HG03103 (cell line): ENCODE measurements at regions not wholly inside any gene's neighbourhood (a gene's known extent, or its start where the extent isn't known, plus 50 kb on each side); places are given as distances from the start of the nearest gene placed in this dataset.
"Not testable (repeated sequence)": the region's sequence is repeated elsewhere in the genome, so short reads cannot be mapped to it uniquely, and the experiment has no call there.

Experiments
- ATAC-seq: cut with Tn5 transposase; IDR thresholded peaks from one replicate; pipeline ENCODE4 v1.9.1; 2021; ENCODE audit warnings: low read depth; ENCODE audit not compliant: unreplicated experiment

- no peak for ATAC-seq
Observed at GRCh38 chr3:11713171-11713570, 69.5 kb upstream of the VGLL4 start.

GRCh38 chr3:11712646-11713045 is 68.9 kb upstream of the VGLL4 start:
- ATAC-seq = no peak

GRCh38 chr3:11711876-11712275 is 68.2 kb upstream of the VGLL4 start:
- no peak for ATAC-seq

DNA sequence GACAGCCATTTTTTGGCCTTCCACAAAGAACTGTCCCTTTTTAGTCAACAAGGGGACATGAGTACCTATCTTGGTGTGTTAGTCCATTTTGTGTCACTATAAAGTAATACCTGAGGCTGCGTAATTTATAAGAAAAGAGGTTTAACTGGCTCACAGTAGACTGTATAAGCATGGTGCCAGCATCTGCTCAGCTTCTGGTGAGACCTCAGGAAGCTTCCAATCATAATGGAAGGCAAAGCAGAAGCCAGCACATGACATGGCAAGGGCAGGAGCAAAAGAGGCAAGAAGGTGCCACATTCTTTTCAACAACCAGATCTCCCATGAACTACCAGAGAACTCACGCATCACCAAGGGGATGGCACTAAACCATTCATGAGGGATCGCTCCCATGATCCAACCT is 66.1 kb upstream of the VGLL4 start:
- ATAC-seq = no peak

DNA sequence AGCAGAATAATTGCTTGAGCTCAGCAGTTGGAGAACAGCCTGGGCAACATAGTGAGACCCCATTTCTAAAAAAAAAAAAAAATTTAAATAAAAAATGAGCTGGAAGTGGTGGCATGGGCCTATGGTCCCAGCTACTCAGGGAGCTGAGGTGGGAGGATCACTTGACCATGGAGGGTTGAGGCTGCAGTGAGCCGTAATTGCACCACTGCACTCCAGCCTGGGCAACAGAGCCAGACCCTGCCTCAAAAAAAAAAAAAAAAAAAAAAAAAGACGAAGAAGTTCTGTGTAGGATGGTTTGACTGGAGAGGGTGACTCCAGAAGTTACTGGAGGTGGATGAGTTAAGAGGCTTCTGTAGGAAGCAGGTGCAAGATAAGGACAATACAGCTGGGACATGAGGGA is 63.4 kb upstream of the VGLL4 start:
- not testable (repeated sequence) for ATAC-seq

DNA sequence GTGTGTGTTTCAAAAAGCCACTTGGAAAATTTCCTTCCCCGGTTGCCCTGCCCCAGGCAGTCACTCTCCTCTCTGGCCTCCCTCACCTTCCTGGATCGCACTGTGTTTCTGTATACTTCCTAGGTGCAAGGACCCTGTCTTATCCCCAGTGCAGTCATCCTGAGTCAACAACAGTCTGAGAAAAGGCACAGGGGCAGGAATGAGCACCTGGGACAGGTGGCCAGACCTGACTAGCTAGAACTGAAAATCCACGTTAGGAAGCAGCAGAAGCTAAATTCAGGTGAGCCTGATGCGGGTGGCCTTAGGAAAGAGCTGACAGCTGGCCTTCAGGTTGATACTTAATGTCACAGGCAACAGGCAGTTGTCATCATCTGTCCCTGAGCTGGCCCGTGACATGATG is 62.9 kb upstream of the VGLL4 start:
- no peak for ATAC-seq

DNA sequence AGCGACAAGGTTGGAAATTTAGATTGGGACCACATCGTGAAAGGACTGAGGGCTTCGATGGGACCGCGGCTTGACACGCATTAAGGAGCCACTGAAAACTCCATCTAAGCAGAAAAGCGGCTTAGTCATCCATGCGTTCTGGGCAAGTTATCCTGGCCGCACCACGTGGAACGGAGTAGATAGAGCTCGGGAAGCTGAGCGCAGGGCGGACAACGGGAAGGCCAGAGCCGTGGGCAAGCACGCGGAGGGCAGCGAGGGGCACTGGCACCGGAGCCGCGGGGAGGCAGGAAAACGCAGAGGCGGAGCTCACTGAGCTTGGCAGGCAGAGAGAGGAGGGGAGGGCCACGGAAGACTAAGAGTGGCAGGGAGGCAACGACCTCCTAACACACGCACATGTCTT is 61.3 kb upstream of the VGLL4 start:
- no peak for ATAC-seq

DNA sequence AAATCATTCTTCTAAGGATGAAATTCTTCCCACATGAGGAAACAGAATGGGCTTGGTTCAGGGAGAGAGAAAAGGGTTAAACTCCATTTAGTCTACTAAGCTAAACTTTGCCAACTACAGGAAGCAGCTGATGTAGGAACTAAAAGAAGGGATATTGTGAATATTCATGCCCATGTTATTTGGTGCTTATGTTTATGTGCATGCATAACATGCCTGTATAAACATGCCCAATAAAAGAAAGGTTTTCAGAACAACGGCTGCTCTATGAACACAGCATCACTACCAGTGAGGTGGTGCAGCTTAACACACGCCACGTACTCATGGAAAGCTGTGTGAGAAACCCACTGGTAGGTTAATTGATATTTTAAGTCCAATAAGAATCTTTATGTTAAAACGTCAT is 59.4 kb upstream of the VGLL4 start:
- ATAC-seq = no peak

DNA sequence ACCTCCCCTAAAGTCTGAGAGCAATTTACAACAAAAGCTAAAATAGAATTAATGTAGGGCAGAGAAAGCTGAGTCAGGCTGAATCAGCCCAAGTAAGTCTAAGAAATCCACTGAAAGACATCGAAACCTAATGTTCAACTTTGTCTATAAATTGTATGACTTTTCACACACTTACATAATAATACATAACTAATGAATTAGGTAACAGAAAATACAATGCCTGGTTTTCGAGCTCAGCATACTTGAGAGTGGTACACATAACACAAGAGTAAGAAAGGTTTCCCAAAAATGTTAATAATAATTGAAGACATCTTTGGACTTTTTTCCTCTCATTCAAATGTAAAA is 55.3 kb upstream of the VGLL4 start:
- no peak for ATAC-seq

DNA sequence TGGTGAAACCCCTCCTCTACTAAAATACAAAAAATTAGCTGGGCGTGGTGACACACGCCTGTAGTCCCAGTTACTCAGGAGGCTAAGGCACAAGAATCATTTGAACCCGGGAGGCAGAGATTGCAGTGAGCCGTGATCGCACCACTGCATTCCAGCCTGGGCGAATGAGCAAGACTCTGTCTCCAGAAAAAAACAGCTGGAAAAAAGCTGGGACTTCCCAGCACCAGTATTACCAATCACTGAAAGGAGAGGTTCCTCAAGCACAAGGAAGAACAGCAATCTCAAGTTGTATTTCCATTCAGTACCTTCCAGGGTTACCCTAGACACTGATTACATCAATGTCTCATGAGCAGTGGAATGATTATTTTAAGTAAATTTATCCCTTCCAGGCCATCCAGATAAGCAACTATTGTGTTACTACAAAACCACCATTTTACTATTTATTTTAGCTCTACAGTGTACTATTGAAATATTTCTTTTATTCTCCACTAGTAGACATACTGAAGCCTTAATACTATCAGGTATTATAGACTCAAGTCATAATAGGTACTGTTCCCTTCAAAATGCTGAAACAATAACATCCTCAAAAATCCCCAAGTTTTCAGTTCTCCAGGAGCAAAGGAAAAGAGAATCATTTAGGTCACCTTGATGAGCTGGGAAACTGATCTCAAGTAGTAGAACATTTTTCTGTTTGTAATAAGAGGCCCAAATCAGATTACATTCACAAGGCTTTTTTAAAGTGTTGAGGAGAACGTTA is 54.8 kb upstream of the VGLL4 start:
- no peak for ATAC-seq

GRCh38 chr3:11697701-11698100 is 54.0 kb upstream of the VGLL4 start:
- ATAC-seq = no peak

GRCh38 chr3:11696054-11696453 is 52.3 kb upstream of the VGLL4 start:
- ATAC-seq = no peak
